GM13976 (cell line): ENCODE measurements at regions not wholly inside any gene's neighbourhood (a gene's known extent, or its start where the extent isn't known, plus 50 kb on each side); places are given as distances from the start of the nearest gene placed in this dataset.

Source experiments
- DNase-seq: peaks from one replicate; pipeline ENCODE4 v3.0.0; 2012; ENCODE audit warnings: low spot score
- in situ Hi-C: fragments of 300-500 bp; cut with MboI; formaldehyde crosslinking; loops from one replicate; pipeline ENCODE4 v1.12.0; 2022; ENCODE audit warnings: low sequenced_read_pairs, mixed read lengths, inconsistent platforms; ENCODE audit not compliant: unreplicated experiment
- TF ChIP-seq, protein P1 (sequence below): IDR thresholded peaks from 2 replicates; pipeline ENCODE4 v1.5.1; 2012; ENCODE audit warnings: borderline replicate concordance, mild to moderate bottlenecking; ENCODE audit not compliant: insufficient read depth; ENCODE audit errors: extremely low read depth, missing control alignments, control extremely low read depth

DNA sequence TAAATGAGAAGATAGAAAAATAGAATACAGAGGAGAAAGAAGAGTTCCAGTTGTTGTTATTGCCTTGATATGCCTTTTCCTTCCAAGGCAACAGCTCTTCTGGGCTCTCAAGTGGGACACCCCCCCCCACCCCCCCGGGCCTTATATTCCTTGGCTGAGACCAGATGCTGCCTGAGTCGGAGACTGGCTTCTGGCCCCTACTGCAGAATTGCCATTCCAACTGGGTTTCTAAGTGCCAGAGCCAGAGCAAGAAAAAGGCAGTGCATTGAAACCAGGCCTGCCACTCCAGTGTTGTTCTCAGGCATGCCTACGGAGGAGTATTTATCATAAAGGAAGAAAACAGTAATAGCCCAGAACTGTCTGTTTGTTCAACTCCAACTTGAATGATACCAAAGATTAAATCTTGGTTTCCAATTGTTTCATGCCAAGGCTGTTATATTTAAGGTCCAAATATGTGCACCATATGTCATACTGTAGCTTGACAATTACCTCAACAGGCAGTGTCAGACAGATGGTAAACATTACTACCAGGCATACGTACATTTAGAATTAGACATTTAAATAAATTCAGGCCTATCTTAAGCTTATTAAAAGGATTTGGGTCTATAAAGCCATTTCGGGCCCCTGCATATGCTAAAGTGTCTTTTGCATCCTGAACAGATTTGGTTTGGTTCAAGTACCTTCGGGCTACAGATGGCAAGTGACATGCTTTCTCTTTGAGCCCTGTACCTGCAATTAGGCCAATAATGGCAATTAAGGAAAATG, 209.9 kb upstream of the SEMA6D start:
- in situ Hi-C loops = no loop called here
- TF ChIP-seq, protein P1, sequence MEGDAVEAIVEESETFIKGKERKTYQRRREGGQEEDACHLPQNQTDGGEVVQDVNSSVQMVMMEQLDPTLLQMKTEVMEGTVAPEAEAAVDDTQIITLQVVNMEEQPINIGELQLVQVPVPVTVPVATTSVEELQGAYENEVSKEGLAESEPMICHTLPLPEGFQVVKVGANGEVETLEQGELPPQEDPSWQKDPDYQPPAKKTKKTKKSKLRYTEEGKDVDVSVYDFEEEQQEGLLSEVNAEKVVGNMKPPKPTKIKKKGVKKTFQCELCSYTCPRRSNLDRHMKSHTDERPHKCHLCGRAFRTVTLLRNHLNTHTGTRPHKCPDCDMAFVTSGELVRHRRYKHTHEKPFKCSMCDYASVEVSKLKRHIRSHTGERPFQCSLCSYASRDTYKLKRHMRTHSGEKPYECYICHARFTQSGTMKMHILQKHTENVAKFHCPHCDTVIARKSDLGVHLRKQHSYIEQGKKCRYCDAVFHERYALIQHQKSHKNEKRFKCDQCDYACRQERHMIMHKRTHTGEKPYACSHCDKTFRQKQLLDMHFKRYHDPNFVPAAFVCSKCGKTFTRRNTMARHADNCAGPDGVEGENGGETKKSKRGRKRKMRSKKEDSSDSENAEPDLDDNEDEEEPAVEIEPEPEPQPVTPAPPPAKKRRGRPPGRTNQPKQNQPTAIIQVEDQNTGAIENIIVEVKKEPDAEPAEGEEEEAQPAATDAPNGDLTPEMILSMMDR = no peak

DNA sequence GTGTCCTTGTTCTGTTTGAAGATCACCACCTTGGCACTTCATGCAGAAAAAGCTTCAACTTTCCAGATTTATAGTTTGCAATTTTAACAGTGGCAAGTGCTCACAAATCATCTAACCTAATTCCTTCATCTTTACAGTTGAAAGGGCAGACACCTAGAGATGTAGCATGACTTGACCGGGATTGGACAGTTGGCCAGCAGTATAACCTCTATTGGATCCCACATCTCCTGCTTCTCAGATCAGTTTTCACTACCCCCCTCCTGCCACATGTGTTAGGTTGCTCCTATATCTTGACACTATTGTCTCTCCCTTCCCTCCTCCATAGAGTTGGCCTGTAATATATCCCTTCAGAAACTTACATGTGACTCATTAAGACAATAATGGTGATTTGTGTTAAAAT, 206.0 kb upstream of the SEMA6D start:
- TF ChIP-seq, protein P1 = no peak
- in situ Hi-C loops = no loop called here

More for the DNA sequence above, 209.9 kb upstream of the SEMA6D start:
- no peak for DNase-seq

DNA sequence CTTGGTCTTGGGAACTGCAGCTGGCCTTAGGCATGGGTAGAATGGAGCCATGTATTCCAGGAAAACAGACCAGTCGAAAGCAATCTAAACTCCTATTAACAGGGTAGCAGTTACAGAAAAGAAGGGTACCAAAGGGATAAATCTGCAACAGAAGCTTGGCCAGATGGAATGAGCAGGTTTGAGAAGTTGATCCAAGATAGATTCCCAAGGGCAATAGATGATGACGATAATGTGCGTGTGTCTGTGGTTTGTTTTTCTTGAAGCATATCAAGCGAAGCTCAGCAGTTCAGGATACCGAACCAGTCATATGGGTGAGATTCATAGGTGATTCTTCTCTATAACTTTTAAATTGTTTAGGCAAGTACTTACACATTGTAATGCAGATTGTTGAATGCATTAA, 203.8 kb upstream of the SEMA6D start:
- in situ Hi-C loops = no loop called here
- no peak for DNase-seq
- TF ChIP-seq, protein P1 = no peak

More for the DNA sequence above, 206.0 kb upstream of the SEMA6D start:
- no peak for DNase-seq

DNA sequence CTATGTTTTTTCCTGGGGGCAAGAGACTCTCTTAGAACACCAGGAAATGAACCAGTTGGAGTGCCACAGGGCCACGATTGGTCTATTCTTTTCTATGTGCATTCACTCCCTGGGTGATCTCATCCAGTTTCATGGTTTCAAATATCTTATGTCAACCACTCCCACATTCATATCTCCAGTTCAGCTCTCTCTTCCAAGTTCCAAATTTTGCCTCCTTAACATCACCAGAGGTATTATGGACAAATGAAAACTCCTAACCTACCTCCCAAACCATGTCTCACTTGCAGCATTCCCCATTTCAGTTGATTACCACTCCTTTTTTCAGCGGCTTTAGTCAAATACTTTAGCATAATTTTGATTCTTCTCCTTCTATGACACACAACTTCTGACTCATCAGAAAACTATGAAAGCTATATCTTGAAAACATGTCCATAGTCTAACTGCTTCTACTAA, 203.1 kb upstream of the SEMA6D start:
- DNase-seq = no peak
- TF ChIP-seq, protein P1 = no peak

DNA sequence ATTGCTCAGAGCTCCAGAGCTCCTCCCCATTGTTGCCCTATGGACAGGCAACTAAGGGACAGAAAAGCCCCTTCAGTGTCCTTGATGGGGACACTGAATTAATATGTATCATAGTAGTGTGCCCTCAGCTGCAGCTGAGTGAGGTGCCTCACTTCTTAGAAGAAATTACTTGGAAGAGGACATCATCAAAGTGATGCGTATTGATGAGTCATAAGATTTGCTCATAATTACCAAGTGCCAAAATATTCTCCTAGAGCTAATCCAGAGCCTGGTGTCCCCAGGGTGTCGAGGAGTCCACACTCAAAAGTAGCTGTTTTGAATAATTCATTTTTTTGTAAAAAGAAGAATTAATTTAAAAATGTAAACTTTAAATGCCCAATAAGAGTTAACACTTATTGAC, 200.7 kb upstream of the SEMA6D start:
- in situ Hi-C loops = no loop called here
- DNase-seq = no peak
- TF ChIP-seq, protein P1 = no peak

More for the DNA sequence above, 203.1 kb upstream of the SEMA6D start:
- in situ Hi-C loops = no loop called here

DNA sequence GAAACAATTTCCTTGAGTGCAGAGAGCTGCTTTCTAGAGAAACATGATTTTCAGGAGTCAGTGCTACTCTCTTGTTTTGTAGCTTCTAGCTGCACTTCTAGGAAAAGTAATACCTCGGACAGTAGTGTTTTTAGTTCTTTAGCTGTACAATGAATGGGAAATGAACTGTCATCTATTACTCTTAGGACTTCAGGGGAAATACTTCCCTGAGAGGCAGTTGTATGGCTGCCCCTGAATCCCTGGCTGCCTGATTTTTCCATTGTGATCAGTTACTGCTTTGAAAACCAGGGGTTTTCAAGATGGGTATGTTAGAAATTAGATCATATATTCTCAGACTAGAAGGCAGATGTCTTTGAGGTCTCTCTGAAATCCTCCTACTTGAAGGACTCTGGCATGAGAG, 200.3 kb upstream of the SEMA6D start:
- TF ChIP-seq, protein P1 = no peak
- DNase-seq = no peak
- in situ Hi-C loops = no loop called here
